Activated CD4-positive, alpha-beta T cell treated with anti-CD3 and anti-CD28 coated beads for 48 hours (primary cell): ENCODE measurements at regions not wholly inside any gene's neighbourhood (a gene's known extent, or its start where the extent isn't known, plus 50 kb on each side); places are given as distances from the start of the nearest gene placed in this dataset.

ENCODE experiments used
- DNase-seq: peaks from one replicate; pipeline ENCODE4 v3.0.0-alpha.2; 2020

GRCh38 chr7:67571026-67571545 lies 574.5 kb downstream of the TYW1 start:
- no peak for DNase-seq

GRCh38 chr7:67573639-67574038 lies 577.0 kb downstream of the TYW1 start:
- no peak for DNase-seq

- DNase-seq = no peak
These were observed 592.0 kb downstream of the TYW1 start for GRCh38 chr7:67588631-67589030.

- DNase-seq = no peak
These were observed 592.5 kb downstream of the TYW1 start for GRCh38 chr7:67589183-67589582.

- DNase-seq = no peak
These were observed 594.0 kb downstream of the TYW1 start for GRCh38 chr7:67590649-67591048.

- no peak for DNase-seq
These were observed 597.2 kb downstream of the TYW1 start for GRCh38 chr7:67593794-67594193.

- DNase-seq = no peak
These were observed 599.0 kb downstream of the TYW1 start for GRCh38 chr7:67595431-67596180.

GRCh38 chr7:67597161-67597560 lies 600.5 kb downstream of the TYW1 start:
- no peak for DNase-seq

- no peak for DNase-seq
These were observed 601.8 kb downstream of the TYW1 start for GRCh38 chr7:67598469-67598868.

- no peak for DNase-seq
These were observed 602.9 kb downstream of the TYW1 start for GRCh38 chr7:67599331-67600062.

- DNase-seq = no peak
These were observed 605.7 kb downstream of the TYW1 start for GRCh38 chr7:67602246-67602887.

GRCh38 chr7:67604461-67605386 lies 608.1 kb downstream of the TYW1 start:
- no peak for DNase-seq

- no peak for DNase-seq
These were observed 612.2 kb downstream of the TYW1 start for GRCh38 chr7:67608806-67609205.

- DNase-seq = no peak
These were observed 614.3 kb downstream of the TYW1 start for GRCh38 chr7:67610897-67611296.

- no peak for DNase-seq
These were observed 618.2 kb downstream of the TYW1 start for GRCh38 chr7:67614843-67615242.

GRCh38 chr7:67616517-67616916 lies 619.9 kb downstream of the TYW1 start:
- DNase-seq = no peak

GRCh38 chr7:67618556-67619162 lies 622.0 kb downstream of the TYW1 start:
- no peak for DNase-seq

GRCh38 chr7:67619175-67619574 lies 622.5 kb downstream of the TYW1 start:
- DNase-seq = no peak

- DNase-seq = no peak
These were observed 623.7 kb downstream of the TYW1 start for GRCh38 chr7:67620216-67620933.

- no peak for DNase-seq
These were observed 625.1 kb downstream of the TYW1 start for GRCh38 chr7:67621704-67622103.

GRCh38 chr7:67625257-67625737 lies 628.7 kb downstream of the TYW1 start:
- DNase-seq = peak; percentile 43
